Fibroblast of the aortic adventitia (primary cell): ENCODE measurements at regions not wholly inside any gene's neighbourhood (a gene's known extent, or its start where the extent isn't known, plus 50 kb on each side); places are given as distances from the start of the nearest gene placed in this dataset.

Experiments
- DNase-seq: peaks from one replicate; pipeline ENCODE4 v3.0.0-alpha.2; 2010; ENCODE audit warnings: low read depth
- H3K4me3 ChIP-seq: 2 replicates; pipeline ENCODE4 v1.5.1; 2011; ENCODE audit warnings: low read depth, mild to moderate bottlenecking, control low read depth, low read length, moderate library complexity
- TF ChIP-seq, protein P1 (sequence below): IDR thresholded peaks from 2 replicates; pipeline ENCODE4 v1.5.1; 2011; ENCODE audit warnings: mild to moderate bottlenecking, low read length, control low read depth, inconsistent platforms; ENCODE audit not compliant: insufficient read depth

DNA sequence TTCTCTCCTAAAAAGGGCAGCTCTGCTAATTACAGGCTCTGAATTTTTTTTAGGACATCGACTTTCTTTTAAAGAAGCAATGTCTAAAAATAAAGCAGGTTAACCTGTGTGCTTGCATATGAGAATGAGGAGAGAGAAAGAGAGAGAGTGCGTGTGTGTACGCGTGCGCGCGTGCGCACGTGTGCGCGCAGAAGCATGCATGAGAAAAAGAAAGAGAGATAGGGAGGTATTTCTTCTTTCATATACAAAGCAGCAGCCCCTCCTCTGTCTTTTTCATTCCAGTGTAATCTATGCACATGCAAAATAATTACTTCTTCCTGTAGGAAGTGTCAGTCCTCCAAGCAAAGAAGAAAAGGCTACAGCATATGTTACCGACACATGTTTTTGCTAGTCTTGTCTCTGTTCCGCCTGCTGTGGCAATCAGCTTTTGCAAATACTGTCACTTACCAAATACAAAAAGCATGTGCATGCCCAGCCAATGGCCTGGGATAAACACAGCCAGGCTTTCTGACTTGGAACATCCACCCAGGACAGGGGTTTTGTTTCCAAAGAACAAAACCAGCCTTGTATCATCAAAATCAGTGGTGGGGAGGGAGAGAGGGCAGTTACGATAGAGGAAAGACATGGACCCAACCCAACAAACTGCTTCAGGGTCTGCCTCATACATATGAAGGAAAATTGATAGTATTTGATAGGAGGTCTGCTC, 252.3 kb upstream of the SLC24A2 start:
- DNase-seq: no peak
- TF ChIP-seq, protein P1, sequence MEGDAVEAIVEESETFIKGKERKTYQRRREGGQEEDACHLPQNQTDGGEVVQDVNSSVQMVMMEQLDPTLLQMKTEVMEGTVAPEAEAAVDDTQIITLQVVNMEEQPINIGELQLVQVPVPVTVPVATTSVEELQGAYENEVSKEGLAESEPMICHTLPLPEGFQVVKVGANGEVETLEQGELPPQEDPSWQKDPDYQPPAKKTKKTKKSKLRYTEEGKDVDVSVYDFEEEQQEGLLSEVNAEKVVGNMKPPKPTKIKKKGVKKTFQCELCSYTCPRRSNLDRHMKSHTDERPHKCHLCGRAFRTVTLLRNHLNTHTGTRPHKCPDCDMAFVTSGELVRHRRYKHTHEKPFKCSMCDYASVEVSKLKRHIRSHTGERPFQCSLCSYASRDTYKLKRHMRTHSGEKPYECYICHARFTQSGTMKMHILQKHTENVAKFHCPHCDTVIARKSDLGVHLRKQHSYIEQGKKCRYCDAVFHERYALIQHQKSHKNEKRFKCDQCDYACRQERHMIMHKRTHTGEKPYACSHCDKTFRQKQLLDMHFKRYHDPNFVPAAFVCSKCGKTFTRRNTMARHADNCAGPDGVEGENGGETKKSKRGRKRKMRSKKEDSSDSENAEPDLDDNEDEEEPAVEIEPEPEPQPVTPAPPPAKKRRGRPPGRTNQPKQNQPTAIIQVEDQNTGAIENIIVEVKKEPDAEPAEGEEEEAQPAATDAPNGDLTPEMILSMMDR: no peak
- no peak overlapping the region for H3K4me3 ChIP-seq

DNA sequence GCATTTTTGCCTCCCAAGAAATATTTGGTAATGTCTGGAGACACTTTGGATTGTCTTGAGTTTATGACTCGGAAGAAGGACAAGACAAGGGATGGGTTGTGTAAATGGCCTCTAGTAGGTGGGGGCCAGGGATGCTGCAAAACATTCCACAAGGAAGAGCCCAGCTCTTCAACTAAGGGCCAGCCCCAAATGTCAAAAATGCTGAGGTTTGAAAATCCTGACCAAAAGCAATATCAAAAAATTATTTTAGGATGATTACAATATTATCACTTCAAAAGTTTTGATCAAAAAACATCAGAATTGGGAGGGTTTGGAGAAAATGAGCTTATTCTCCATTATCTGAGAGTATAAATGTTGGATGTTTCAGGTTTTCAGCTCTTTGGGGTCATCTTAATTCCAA, 248.9 kb upstream of the SLC24A2 start:
- H3K4me3 ChIP-seq: no peak overlapping the region
- DNase-seq: no peak
- TF ChIP-seq, protein P1: no peak

DNA sequence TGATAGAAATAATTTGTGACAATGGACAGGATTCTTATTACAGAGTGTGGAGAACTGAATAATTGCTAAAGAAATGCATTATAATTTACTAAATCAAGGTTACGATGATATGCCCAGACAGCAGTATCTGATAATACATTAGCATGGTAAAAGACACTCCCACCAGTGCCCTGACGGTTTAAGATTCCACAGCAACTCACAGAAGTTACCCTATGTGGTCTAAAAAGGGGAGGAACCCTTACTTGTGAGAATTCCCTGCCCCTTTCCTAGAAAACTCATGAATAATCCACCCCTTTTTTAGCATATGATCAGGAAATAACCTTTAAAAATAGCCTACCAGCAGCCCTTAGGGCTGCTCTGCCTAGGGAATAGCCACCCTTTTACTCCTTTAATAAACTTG, 244.7 kb upstream of the SLC24A2 start:
- DNase-seq: no peak
- TF ChIP-seq, protein P1: no peak
- H3K4me3 ChIP-seq: no peak overlapping the region

DNA sequence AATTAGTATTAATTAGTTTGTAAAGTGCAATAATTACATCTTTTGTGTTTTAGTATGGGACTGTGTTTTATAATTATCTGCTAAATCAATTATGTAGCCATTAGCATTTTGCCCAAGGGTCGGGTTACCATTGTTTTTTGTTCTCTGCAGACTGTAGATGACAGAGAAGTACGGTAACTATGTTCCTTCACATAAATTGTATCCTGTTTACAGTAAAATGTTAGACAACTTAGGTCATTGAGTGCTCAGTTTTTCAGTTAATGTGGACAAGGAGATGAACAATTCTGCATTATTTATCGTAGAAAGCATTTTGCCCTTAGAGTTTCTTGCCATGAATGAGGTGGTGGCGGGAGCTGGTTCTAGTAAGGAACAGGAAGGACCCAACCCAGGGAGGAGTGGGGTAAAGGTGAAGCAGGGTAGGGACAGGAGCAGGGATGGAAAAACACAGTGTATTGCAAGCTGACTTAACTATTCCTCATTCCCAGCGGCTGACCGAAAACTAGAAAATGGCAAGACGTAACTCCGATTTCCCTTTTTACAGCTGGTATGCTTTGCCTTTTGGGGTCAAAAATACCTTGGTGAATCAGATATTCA, 243.7 kb upstream of the SLC24A2 start:
- H3K4me3 ChIP-seq: no peak overlapping the region
- TF ChIP-seq, protein P1: no peak
- no peak for DNase-seq

DNA sequence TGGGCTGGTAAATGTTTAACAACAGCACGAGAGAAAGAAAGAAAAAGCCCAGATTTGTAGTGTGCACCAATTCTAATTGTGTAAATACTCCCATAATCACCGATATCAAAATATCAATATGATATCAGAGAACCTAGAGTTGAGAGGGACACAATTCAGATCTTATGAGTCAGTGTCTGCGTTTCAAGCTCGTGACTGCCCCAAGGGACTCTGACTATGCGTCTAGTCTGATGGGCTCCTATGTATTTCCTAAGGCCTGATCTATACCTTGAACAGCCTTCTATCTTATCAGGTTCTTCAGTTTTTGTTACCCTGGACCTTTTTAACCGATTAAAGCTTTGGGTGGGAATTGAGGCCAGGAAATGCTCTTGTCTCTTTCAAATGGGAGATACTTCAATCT, 243.0 kb upstream of the SLC24A2 start:
- no peak overlapping the region for H3K4me3 ChIP-seq
- TF ChIP-seq, protein P1: no peak
- DNase-seq: no peak

DNA sequence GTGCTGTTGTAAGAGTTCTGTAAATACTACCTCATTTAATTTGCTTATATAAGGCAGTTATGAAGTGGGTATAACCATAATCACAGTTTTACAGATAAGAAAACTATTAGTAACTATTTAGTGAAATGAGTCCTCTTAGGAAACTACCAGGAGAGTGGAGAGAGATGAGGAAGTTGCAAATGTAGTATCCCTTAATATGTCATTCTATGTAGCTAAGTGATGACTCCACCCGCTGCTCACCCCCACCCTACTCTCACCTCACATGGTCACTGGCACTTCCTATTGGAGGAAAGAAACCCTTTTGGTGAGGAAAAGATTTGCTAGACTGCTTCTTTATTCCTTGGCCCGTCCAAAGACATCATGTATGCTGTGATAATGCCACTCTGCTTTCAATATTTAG, 241.8 kb upstream of the SLC24A2 start:
- no peak for DNase-seq
- no peak overlapping the region for H3K4me3 ChIP-seq
- TF ChIP-seq, protein P1: no peak
